ENCODE measurements at regions not wholly inside any gene's neighbourhood (a gene's known extent, or its start where the extent isn't known, plus 50 kb on each side); places are given as distances from the start of the nearest gene placed in this dataset.

DNA sequence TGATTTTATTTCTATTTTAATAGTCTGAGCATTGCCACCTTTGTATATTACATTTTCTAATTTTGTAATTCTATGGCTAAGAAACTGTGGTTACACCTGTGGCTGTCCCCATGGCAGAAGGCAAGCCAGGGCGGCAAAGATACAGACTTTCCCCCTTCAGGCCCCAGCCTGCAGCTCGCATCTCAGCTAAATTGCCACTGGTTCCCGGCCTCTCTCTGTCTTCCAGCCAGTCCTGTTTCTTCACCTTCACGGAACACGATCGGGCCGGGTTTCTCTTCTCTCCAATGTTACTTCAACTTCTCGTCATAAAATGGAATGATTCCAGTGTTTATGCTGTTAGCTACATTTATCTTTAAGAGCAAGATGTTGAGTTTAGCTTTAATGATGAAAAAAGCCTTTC, 124.5 kb upstream of the ZNF507 start:
- Histone ChIP-seq H3K27ac (no peak overlapping the region), H3K4me3 (no peak overlapping the region), H3K9me3 (no peaks in the 10 kb centered on the region), H3K4me1 (no peaks in the 10 kb centered on the region), H3K36me3 (ENCODE audit: low read depth, missing control alignments) (no peaks in the 10 kb centered on the region), H3K27me3 (no peaks in the 10 kb centered on the region)
- 92% methylated on average over 8 of the region's 8 CpGs for whole genome bisulfite sequencing, 2 donors
- intact Hi-C loops (cut with DNase I; ENCODE audit: low total_unique reads): loop anchor here (5.0 kb wide), 1 partner anchor 1534 kb away; no protein-coding TSS in a partner anchor
- DNase-seq: no peak
- no peak for TF ChIP-seq POLR2A (IDR thresholded peaks at IDR 0.05)
- TF ChIP-seq, protein P1, sequence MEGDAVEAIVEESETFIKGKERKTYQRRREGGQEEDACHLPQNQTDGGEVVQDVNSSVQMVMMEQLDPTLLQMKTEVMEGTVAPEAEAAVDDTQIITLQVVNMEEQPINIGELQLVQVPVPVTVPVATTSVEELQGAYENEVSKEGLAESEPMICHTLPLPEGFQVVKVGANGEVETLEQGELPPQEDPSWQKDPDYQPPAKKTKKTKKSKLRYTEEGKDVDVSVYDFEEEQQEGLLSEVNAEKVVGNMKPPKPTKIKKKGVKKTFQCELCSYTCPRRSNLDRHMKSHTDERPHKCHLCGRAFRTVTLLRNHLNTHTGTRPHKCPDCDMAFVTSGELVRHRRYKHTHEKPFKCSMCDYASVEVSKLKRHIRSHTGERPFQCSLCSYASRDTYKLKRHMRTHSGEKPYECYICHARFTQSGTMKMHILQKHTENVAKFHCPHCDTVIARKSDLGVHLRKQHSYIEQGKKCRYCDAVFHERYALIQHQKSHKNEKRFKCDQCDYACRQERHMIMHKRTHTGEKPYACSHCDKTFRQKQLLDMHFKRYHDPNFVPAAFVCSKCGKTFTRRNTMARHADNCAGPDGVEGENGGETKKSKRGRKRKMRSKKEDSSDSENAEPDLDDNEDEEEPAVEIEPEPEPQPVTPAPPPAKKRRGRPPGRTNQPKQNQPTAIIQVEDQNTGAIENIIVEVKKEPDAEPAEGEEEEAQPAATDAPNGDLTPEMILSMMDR (IDR thresholded peaks at IDR 0.05): no peak

DNA sequence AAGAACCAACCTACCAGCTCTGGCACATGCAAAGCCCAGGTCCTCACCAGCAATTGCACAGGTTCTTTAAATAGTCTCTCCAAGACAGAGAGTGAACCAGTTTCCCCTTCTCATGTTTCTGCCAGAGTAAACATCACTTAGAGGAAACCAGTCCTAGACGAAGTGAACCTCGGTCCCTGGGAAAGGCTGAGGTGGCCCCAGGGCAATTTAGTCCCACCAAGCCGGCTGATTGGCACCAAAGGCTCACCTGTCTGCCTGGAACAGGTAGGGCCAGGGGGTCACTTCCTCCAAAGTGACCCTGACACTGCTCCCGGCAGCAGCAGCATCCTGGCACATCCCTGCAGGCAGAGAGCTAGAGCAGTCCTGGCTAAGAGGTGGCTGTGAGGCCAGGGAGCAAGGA, 122.9 kb upstream of the ZNF507 start:
- no peaks in the 10 kb centered on the region for H3K36me3 ChIP-seq (ENCODE audit: low read depth, missing control alignments)
- TF ChIP-seq, protein P1 (IDR thresholded peaks at IDR 0.05): no peak
- TF ChIP-seq POLR2A (IDR thresholded peaks at IDR 0.05): no peak
- no peak overlapping the region for H3K4me3 ChIP-seq
- WGBS, 2 donors: 43 to 69% methylated on average over 3 to 4 of the region's 4 CpGs
- H3K4me1 ChIP-seq: no peaks in the 10 kb centered on the region
- intact Hi-C loops (cut with DNase I; ENCODE audit: low total_unique reads): loop anchor here (5.0 kb wide), 1 partner anchor 1535 kb away; no protein-coding TSS in a partner anchor
- H3K9me3 ChIP-seq: no peaks in the 10 kb centered on the region
- no peak overlapping the region for H3K27ac ChIP-seq
- no peaks in the 10 kb centered on the region for H3K27me3 ChIP-seq
- DNase-seq: no peak

DNA sequence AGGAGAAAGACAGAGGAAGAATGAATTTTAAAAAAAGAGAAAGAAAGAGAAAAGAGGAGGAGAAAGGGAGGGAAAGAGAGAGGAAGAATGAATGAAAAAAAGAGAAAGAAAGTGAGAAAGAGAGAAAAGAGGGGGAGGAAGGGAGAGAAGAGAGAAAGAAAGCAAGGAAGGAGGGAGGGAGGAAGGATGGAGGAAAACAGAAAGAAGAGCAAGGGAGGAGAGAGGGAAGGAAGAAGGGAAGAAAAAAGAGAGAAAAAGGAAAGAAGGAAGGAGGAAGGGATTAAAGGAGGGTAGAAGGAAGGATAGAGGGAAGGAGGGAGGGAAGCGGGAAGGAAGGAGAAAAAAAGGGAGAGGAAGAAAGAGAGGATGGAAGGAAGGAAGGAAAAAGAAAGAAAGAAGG, 122.3 kb upstream of the ZNF507 start:
- Histone ChIP-seq H3K9me3 (no peaks in the 10 kb centered on the region), H3K27me3 (no peaks in the 10 kb centered on the region), H3K36me3 (ENCODE audit: low read depth, missing control alignments) (no peaks in the 10 kb centered on the region), H3K4me1 (no peaks in the 10 kb centered on the region), H3K4me3 (no peak overlapping the region), H3K27ac (no peak overlapping the region)
- 71% methylated on average over 1 of the region's 1 CpG for WGBS, 2 donors
- DNase-seq: no peak
- TF ChIP-seq, protein P1 (IDR thresholded peaks at IDR 0.05): no peak
- no peak for TF ChIP-seq POLR2A (IDR thresholded peaks at IDR 0.05)
- intact Hi-C loops (cut with DNase I; ENCODE audit: low total_unique reads): loop anchor here (5.0 kb wide), 1 partner anchor 1536 kb away; no protein-coding TSS in a partner anchor

DNA sequence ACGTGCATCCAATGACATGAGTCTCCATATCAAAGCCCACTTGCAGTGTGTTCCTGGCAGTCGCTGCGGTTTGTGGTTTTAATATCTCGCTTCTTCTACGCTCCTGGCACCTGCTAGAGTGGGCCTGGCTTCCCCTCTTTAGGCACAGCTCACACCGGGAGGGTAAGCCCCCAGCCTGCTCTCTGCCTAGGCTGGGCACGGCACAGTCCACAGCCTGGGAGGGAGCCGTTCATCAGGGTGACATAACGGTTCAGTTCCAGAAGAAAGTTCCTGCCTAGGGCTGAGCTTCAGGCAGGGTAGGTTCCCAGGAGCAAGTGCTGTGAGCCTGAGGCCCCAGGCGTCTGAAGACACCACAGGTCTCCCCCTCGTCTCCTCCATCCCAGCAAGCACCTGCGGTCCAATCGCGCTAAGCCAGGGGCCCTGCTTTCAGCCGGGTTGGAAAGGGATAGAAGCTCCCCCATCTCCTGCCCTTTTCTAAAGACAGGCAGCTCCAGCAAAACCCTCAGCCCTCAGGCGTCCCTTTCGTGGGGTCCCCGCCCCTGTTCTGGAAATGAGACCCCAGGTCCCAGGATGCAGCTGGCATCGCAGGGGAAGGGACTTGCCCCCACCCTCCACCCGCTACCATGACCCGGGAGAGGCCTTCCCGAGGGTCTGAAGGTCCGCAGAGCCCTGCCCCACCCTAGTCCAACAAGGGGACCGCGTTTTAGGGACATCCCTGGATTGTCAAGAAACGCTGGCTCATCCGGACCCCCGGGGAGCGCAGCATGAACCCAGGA, 121.6 kb upstream of the ZNF507 start:
- no peaks in the 10 kb centered on the region for H3K36me3 ChIP-seq (ENCODE audit: low read depth, missing control alignments)
- DNase-seq: no peak
- intact Hi-C loops (cut with DNase I; ENCODE audit: low total_unique reads): loop anchor here (5.0 kb wide), 1 partner anchor 1536 kb away; no protein-coding TSS in a partner anchor

More for the DNA sequence above, 121.6 kb upstream of the ZNF507 start:
- no peaks in the 10 kb centered on the region for H3K9me3 ChIP-seq
- peak overlapping the region; percentile 26 to 56 for H3K4me3 ChIP-seq
- H3K27ac ChIP-seq: no peak overlapping the region
- no peaks in the 10 kb centered on the region for H3K27me3 ChIP-seq
- WGBS, 2 donors: 42 to 66% methylated on average over 17 to 26 of the region's 29 CpGs
- no peaks in the 10 kb centered on the region for H3K4me1 ChIP-seq
- no peak for TF ChIP-seq POLR2A (IDR thresholded peaks at IDR 0.05)
- TF ChIP-seq, protein P1 (IDR thresholded peaks at IDR 0.05): no peak
